H1 (cell line): ENCODE measurements at regions not wholly inside any gene's neighbourhood (a gene's known extent, or its start where the extent isn't known, plus 50 kb on each side); places are given as distances from the start of the nearest gene placed in this dataset.

ENCODE experiments used
- CBX5 ChIP-seq: fragments of 300-800, 300-1000 bp; sonication (generic); IDR thresholded peaks from 2 replicates; pipeline ENCODE4 v1.7.1; 2016; ENCODE audit warnings: antibody characterized with exemption, low read length, low read depth
- GTF2F1 ChIP-seq: IDR thresholded peaks from 2 replicates; pipeline ENCODE4 v1.6.1; 2012; ENCODE audit warnings: low read depth, low read length, improper control_type of control experiment, borderline replicate concordance
- TBP ChIP-seq: IDR thresholded peaks from 2 replicates; pipeline ENCODE4 v1.6.1; 2011; ENCODE audit warnings: low read depth, low read length, improper control_type of control experiment
- TF ChIP-seq, protein P1 (sequence below): fragments of 300-600 bp; sonication (generic); IDR thresholded peaks from 2 replicates; pipeline ENCODE4 v1.7.1; 2012; ENCODE audit warnings: low read length, moderate library complexity, mild to moderate bottlenecking, inconsistent platforms; ENCODE audit not compliant: insufficient replicate concordance

DNA sequence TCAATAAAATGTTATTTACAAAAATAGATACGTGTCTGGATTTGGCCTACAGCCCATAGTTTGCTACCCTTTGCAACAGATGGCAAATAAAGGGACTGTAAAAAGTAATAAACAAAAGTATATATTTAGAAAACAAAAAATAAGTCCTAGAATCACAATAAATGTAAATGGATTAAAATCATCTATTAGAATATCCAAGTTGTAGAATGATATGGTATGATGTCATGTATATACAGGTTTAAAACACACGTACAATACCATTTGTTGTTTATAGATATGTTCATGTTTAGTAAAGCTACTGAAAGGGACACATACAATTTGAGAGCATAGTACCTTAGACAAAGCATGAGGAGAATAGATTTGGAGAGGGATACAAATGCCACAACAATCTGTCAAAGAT, 219.5 kb downstream of the BCL11B start (continued):
- TF ChIP-seq, protein P1, sequence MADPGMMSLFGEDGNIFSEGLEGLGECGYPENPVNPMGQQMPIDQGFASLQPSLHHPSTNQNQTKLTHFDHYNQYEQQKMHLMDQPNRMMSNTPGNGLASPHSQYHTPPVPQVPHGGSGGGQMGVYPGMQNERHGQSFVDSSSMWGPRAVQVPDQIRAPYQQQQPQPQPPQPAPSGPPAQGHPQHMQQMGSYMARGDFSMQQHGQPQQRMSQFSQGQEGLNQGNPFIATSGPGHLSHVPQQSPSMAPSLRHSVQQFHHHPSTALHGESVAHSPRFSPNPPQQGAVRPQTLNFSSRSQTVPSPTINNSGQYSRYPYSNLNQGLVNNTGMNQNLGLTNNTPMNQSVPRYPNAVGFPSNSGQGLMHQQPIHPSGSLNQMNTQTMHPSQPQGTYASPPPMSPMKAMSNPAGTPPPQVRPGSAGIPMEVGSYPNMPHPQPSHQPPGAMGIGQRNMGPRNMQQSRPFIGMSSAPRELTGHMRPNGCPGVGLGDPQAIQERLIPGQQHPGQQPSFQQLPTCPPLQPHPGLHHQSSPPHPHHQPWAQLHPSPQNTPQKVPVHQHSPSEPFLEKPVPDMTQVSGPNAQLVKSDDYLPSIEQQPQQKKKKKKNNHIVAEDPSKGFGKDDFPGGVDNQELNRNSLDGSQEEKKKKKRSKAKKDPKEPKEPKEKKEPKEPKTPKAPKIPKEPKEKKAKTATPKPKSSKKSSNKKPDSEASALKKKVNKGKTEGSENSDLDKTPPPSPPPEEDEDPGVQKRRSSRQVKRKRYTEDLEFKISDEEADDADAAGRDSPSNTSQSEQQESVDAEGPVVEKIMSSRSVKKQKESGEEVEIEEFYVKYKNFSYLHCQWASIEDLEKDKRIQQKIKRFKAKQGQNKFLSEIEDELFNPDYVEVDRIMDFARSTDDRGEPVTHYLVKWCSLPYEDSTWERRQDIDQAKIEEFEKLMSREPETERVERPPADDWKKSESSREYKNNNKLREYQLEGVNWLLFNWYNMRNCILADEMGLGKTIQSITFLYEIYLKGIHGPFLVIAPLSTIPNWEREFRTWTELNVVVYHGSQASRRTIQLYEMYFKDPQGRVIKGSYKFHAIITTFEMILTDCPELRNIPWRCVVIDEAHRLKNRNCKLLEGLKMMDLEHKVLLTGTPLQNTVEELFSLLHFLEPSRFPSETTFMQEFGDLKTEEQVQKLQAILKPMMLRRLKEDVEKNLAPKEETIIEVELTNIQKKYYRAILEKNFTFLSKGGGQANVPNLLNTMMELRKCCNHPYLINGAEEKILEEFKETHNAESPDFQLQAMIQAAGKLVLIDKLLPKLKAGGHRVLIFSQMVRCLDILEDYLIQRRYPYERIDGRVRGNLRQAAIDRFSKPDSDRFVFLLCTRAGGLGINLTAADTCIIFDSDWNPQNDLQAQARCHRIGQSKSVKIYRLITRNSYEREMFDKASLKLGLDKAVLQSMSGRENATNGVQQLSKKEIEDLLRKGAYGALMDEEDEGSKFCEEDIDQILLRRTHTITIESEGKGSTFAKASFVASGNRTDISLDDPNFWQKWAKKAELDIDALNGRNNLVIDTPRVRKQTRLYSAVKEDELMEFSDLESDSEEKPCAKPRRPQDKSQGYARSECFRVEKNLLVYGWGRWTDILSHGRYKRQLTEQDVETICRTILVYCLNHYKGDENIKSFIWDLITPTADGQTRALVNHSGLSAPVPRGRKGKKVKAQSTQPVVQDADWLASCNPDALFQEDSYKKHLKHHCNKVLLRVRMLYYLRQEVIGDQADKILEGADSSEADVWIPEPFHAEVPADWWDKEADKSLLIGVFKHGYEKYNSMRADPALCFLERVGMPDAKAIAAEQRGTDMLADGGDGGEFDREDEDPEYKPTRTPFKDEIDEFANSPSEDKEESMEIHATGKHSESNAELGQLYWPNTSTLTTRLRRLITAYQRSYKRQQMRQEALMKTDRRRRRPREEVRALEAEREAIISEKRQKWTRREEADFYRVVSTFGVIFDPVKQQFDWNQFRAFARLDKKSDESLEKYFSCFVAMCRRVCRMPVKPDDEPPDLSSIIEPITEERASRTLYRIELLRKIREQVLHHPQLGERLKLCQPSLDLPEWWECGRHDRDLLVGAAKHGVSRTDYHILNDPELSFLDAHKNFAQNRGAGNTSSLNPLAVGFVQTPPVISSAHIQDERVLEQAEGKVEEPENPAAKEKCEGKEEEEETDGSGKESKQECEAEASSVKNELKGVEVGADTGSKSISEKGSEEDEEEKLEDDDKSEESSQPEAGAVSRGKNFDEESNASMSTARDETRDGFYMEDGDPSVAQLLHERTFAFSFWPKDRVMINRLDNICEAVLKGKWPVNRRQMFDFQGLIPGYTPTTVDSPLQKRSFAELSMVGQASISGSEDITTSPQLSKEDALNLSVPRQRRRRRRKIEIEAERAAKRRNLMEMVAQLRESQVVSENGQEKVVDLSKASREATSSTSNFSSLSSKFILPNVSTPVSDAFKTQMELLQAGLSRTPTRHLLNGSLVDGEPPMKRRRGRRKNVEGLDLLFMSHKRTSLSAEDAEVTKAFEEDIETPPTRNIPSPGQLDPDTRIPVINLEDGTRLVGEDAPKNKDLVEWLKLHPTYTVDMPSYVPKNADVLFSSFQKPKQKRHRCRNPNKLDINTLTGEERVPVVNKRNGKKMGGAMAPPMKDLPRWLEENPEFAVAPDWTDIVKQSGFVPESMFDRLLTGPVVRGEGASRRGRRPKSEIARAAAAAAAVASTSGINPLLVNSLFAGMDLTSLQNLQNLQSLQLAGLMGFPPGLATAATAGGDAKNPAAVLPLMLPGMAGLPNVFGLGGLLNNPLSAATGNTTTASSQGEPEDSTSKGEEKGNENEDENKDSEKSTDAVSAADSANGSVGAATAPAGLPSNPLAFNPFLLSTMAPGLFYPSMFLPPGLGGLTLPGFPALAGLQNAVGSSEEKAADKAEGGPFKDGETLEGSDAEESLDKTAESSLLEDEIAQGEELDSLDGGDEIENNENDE: no peak
- TF ChIP-seq CBX5 (no peak), GTF2F1 (no peak), TBP (no peak)
